Femur (tissue), 1 donor: ENCODE measurements at regions not wholly inside any gene's neighbourhood (a gene's known extent, or its start where the extent isn't known, plus 50 kb on each side); places are given as distances from the start of the nearest gene placed in this dataset.

Experiments used
- DNase-seq: peaks from one replicate; pipeline ENCODE4 v3.0.0-alpha.2; 2017

DNA sequence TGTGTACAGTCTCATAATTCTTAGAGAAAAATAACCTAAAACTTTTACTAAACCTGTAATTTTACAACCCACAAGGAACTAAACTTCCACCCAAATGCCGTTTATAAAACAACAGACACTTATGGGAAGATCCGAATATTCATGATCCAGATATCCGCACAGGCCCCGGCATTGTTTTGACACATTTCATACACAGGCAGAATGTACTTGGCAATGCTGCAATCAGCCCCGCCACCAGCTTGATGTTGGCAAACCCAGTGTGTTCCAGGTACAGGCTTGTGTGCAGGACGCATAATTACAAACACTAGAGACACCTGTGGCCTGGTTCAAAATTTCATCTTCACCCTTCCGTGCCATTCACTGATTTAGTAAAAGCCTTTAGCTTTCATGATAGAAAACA is 393.0 kb upstream of the SALL3 start:
- no peak for DNase-seq

DNA sequence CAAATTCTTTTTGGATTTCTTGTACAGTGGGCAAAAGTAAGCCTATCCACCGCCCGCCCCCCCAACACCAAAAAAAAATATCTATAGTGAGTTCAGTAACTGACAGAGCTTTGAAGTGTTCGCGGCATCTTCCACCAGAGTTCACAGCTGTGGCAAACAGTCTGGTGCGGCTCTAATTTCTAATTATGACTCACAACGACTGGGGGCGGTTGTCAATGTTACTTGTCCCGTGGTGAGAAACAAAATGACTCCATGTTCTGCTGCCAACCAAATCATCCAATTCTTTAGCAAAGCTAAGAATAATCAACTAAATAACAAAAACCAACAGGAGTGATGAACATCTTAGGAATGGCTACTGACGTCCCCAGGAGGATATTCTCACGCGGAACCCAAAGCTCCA is 392.5 kb upstream of the SALL3 start:
- DNase-seq, result no peak

DNA sequence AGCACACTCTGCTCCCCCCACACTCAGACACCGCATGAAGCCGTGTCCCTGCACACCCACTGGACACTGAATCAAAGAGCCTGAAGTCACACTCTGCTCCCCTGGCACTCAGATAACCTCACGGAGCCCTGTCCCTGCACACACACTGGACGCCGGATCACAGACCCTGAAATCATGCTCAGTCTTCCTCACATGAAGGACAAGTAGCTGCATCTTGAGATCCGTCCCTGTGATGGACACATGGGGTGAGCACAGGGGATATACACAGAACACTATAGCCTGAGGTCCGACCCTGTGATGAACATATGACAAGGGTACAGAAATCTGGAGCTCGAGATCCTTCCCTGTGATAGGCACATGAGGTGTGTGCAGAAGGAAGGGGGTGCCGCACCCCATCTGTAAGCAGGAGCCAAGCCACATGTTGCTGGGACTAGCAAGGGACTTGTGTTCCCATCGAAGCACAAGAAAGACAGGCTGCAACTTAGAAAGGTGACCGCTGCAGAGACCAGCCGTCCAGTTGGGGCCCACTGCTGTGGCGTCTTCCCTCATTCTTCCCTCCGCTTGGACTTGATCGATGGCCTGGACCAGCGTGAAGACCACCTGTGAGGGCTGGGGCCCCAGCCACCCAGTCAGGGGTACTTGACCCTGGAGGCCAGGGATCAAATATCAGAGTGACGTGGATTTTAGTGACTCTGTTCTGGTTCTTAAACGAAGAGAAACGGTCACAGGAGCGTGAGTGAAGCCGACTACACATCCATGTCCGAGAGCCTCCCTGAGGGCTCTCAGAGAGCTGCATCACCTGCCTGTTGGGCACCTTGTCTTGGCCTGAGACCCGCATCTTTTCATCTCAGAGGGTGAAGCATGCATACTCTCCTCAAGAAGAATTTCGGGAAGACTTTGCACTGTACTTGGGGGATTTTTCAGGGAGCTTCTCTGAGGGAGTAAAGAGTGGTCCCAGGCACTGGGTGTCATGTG is 391.7 kb upstream of the SALL3 start:
- DNase-seq, result no peak

- DNase-seq, result no peak
Observed at GRCh38 chr18:78589916-78590437, 389.6 kb upstream of the SALL3 start.

DNA sequence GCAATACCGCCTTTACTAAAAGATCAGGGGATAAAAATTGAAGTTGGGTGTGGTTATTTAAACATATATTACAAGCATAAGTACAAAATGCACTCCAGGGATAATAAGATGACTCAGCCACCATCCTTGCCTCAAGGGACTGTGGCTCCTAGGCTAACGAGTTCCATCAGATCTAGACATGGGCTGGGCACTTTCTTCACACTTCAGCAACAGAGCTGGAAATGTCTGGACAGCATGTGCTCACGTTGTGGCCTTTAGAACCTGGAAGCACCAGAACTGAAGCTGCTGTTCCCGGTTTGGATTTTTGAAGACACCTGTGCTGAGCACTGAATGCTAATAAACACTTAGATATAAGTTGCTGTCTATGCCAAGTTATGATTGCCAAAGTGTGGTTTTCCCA is 384.2 kb upstream of the SALL3 start:
- no peak for DNase-seq

DNA sequence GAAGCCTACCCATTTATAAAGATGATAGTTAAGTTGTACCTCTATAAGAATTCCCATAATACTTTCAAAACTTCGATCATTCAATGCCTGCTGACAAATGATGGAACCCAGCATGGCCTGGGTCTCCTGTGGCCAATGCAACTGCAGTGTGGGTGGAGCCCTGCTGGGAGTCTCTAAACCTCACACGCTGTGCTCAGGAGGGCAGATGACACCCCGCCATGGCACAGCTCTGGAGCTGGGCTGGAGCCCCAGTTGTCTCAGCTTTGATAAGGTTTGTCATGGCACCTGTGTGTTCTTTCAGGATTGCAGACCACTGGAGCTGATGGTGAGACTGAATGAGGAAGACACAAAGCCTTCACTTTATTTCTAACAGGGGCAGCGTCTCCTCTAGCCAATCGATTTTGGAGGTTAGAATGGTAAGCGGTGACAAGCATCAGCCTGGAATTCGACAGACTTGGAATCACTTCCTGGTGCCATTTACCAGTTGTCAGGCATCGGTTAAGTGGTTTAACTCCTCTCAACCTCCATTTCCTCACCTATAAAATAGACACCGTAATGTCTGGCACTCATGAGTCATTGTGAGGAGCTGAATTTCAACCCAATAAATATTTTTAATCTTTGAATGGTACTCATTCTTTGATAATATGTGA is 383.6 kb upstream of the SALL3 start:
- no peak for DNase-seq

- DNase-seq, result no peak
Observed at GRCh38 chr18:78596794-78597345, 382.7 kb upstream of the SALL3 start.

DNA sequence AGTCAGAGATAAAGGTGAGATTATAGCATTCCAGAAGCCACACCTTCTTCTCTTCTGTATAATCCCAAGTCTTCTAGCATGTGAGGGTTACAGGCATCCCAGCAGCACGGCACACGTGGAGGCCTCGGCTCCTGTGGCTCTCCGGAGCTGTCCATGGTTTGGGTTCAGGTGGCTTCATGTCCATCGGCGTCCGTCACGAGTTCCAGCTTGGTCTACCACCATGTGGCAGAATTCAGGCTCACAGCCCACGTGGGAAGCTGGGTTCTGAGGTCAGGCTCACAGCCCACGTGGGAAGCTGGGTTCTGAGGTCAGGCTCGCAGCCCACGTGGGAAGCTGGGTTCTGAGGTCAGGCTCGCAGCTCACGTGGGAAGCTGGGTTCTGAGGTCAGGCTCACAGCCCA is 378.3 kb upstream of the SALL3 start:
- no peak for DNase-seq

DNA sequence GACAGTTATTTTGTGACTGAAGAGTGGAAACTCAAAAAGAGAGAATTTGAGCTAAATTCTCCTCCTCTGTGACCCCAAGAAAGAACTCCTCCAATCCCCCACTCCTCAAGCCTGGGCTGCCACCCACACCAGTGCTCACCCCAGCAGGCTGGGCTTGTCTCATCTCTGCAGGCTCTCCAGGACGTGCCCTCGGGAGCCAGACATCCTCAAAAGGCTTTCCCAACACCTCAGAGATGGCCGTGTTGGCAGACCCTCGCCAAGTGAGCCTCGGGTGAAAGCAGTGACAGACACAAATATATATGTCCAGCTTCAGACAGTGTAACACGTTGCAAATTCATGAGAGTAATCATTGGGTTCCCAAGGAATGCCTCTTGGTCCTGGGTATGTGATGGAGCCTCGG is 377.7 kb upstream of the SALL3 start:
- no peak for DNase-seq

GRCh38 chr18:78602430-78602829 is 377.2 kb upstream of the SALL3 start:
- DNase-seq, result no peak

DNA sequence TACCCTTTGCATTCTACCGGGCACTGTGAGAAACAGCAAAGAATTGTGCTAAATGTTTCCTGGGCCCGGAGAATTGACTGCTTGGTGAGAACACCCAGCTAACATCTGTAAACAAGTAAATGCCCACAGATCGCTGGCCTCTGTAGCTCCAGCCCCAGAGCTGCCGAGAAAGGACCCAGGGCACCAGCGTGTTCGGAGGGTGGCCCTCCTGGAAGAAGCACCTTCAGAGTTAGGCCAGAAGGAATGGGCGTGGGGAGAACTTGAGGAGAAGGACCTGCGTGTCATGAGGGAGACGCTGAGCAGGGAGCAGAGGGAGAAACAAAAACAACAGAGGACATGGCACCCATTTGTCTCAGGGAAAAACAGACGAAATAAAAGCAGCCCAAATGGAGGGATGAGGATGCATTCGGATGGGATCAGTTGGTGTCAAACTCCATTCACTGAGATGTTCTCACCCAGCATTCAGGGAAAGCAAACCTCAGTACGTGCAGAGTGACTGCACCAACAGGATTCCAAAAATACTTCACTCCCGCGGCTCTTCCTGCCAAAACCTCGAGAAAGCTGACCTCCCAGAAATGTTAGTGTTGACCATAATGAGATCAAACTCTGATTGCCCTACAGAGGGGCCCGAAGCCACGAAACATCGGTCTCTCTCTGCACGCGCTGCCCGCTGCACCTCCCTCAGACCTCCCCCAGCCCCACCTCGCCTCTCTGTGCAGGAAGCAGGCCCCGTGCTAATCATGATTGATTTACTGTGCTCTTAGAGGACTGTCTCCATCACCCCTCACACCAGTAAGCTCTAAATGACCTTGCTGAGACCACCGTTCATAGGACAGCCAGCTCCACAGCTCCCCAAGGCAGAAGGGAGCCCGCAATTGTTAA is 376.3 kb upstream of the SALL3 start:
- DNase-seq, result peak; percentile 44

DNA sequence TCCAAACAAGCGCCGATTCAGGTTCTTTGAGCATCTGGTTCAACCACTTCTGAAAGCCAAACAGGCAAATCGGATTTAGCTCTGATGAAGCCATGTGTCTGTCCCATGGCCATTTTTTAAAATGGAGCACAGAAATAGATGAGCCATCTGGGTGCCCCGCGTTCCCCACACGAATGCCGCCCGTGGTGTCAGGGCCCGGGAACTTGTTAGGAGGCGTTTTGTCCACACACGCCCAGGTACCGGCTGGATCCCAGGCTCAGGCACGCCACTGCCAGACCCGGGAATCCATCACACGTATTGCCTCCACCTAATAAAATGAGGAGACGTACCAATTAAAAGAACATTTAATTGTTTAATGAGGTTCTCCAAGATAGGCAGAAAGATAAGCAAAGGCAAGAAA is 374.4 kb upstream of the SALL3 start:
- no peak for DNase-seq

GRCh38 chr18:78607221-78607620 is 372.4 kb upstream of the SALL3 start:
- DNase-seq, result peak; percentile 65

DNA sequence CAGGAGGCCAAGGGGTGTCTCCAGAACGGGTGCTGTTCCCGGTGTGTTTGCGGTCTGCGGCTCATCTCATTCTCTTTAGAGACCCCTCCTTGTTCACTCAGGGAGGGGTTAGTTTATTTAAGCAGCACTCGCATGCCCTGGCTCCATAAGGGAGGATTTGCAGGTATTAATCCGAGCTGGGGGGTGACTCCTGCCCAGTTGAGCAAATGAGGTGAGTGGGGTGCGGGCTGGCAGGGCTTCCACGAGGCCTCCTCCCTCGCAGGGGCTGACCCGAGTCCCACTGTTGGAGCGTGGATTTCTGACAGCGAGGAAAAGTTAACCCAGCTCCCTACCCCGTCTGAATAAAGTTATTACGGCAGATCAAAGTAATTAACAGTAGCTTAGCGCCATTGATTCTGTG is 371.8 kb upstream of the SALL3 start:
- no peak for DNase-seq

- no peak for DNase-seq
Observed at GRCh38 chr18:78610179-78610578, 369.4 kb upstream of the SALL3 start.

- no peak for DNase-seq
Observed at GRCh38 chr18:78611201-78611800, 368.3 kb upstream of the SALL3 start.

GRCh38 chr18:78611869-78612268 is 367.7 kb upstream of the SALL3 start:
- no peak for DNase-seq

GRCh38 chr18:78612318-78612717 is 367.3 kb upstream of the SALL3 start:
- DNase-seq, result no peak

- no peak for DNase-seq
Observed at GRCh38 chr18:78612801-78613200, 366.8 kb upstream of the SALL3 start.

DNA sequence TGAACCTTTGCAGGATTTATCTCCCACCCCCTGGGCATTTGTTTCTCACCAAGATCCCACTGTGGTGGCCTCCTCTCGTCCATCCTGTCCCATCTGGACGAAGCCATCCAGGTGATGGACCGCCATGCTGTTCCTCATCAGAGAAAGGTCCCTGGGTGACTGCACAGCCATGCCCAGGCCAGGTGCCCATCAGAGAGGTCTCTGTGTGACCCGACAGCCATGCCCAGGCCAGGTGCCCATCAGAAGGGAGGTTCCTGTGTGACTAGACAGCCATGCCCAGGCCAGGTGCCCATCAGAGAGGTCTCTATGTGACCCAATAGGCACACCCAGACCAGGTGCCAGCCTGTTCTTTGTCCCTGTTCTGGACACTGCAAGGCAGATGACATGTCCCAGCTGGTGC is 360.9 kb upstream of the SALL3 start:
- no peak for DNase-seq

DNA sequence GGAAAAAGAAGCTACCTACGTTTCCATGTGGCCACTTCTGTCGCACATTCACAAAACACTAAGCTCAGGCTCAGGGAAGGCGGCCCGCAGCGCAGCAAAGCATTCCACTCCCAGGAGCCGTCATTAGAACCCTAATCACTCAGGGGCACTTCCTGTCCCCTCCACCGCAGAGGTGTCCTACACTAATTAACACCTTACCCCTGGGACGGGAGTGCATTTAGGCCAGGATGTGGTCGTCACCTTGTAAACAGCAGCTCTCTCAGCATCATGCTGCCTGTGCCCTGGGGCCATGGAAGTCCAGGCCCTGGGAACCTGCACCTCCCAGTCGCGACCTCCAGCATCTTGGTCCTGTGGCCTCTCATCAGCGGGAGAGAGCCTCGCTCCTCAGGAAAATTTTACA is 359.8 kb upstream of the SALL3 start:
- no peak for DNase-seq

- no peak for DNase-seq
Observed at GRCh38 chr18:78620326-78620725, 359.3 kb upstream of the SALL3 start.
